GM21576 (cell line): ENCODE measurements at regions not wholly inside any gene's neighbourhood (a gene's known extent, or its start where the extent isn't known, plus 50 kb on each side); places are given as distances from the start of the nearest gene placed in this dataset.
"Not testable (repeated sequence)": the region's sequence is repeated elsewhere in the genome, so short reads cannot be mapped to it uniquely, and the experiment has no call there.

ENCODE experiments used
- ATAC-seq: cut with Tn5 transposase; IDR thresholded peaks from one replicate; pipeline ENCODE4 v1.9.1; 2021; ENCODE audit warnings: mild to moderate bottlenecking, moderate library complexity; ENCODE audit not compliant: unreplicated experiment

GRCh38 chr2:192566863-192567262, 372.1 kb upstream of the TMEFF2 start:
- ATAC-seq: no peak

GRCh38 chr2:192560326-192560725, 365.6 kb upstream of the TMEFF2 start:
- ATAC-seq: no peak

- no peak for ATAC-seq
Measured at GRCh38 chr2:192559587-192559986, 364.9 kb upstream of the TMEFF2 start.

GRCh38 chr2:192558637-192559036, 363.9 kb upstream of the TMEFF2 start:
- ATAC-seq: no peak

- no peak for ATAC-seq
Measured at GRCh38 chr2:192555740-192556139, 361.0 kb upstream of the TMEFF2 start.

GRCh38 chr2:192551760-192552159, 357.0 kb upstream of the TMEFF2 start:
- no peak for ATAC-seq

GRCh38 chr2:192546565-192546964, 351.8 kb upstream of the TMEFF2 start:
- no peak for ATAC-seq

- ATAC-seq: no peak
Measured at GRCh38 chr2:192544371-192544955, 349.7 kb upstream of the TMEFF2 start.

- not testable (repeated sequence) for ATAC-seq
Measured at GRCh38 chr2:192542148-192543066, 347.7 kb upstream of the TMEFF2 start.

DNA sequence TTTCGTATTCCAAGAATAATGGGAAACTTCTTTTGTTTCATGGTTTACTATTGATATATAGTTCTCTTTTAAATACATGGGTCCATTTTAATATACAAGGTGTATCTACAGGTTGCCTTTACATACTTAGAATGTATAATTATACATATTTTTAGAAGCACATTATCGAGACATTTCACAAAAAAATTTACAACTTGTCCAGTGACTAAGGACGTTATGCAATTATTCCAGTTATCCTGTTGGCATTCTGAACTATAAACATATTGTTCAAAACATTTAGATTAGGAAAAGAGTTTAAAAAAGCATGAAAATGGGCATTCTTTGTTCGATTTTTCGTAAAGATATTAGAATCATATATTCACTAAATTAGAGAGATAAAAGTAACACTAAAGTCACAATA, 344.6 kb upstream of the TMEFF2 start:
- no peak for ATAC-seq

- no peak for ATAC-seq
Measured at GRCh38 chr2:192536922-192537624, 342.3 kb upstream of the TMEFF2 start.

DNA sequence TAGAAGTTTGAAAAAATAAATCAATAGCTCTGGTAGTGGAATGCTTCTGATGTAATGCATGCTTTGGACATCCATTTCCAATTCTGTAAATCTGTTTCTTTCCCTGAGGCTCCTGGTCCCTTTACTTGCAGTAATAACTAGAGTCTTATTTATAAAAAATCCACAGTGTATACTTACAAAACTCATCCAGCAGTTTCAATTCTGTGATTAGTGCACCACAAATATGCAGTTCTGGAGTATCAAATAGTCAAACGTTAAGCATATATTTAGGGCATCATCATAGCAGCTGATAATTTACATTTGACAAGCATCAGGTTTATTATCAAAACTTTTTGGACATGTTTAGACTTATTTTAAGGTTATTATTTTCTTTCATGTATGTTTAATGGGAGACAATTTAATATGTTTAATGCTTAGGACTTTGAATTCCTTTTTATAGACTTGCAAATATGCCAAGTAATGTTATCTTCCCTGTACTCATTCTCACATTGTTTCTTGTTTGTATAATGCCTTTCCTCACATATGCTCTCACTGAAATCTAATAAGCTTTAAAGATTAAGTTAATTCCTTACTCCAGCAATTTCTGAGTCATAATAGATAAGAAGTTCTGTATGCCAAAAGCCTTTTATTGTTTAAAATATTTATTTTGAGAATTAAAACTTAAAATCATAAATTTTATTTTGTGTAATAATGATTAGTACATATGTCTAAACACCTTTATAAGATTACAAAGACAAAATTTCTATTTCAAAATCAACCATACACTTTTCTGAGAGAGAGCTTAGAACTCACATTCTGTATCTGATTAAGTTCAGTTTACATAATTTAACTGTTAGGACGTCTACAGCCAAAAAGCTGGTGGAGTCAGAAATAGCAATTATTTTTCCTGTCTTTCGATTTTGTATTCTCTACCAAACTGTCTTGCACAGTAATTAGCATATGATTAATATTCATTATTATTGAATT, 341.5 kb upstream of the TMEFF2 start:
- ATAC-seq: no peak

DNA sequence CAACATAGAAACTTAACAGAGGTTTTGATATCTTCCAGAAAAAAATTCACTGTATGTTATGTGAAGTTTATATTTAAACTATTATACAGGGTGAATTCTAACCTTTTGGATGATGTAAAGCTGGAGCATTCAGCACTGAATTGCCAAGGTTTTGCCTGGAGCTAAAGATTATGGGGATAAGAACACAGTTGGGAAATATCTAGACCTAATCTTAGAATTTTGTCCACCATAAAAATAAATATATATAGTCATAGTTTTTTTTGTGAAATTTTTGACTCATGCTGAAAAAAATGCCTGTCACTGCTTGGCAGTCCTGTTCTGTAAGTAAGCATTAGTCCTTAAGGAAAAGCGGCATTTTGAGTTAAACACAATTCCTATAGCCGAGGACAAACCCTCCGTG, 339.3 kb upstream of the TMEFF2 start:
- ATAC-seq: no peak

- not testable (repeated sequence) for ATAC-seq
Measured at GRCh38 chr2:192524642-192525251, 330.0 kb upstream of the TMEFF2 start.

GRCh38 chr2:192524214-192524613, 329.5 kb upstream of the TMEFF2 start:
- ATAC-seq: not testable (repeated sequence)

GRCh38 chr2:192515937-192516336, 321.2 kb upstream of the TMEFF2 start:
- no peak for ATAC-seq

DNA sequence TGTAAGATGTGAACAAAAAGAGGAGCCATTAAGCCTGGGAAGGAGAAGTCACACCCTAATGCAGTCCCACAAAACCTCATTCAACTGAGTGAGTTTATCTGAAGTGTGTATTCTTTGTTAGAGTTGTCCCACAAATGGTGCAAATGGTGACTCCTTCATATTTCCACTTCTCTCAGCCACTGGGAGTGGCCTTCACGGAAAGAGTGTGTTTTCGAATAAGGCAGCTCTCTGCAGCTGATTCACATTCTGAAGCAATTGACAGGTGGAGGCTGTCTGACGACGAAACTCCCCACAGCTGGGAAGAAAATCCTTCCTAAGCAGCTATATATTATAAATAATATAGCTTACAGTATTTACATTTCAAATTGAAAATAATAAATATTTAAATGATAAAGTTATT, 318.8 kb upstream of the TMEFF2 start:
- ATAC-seq: no peak

DNA sequence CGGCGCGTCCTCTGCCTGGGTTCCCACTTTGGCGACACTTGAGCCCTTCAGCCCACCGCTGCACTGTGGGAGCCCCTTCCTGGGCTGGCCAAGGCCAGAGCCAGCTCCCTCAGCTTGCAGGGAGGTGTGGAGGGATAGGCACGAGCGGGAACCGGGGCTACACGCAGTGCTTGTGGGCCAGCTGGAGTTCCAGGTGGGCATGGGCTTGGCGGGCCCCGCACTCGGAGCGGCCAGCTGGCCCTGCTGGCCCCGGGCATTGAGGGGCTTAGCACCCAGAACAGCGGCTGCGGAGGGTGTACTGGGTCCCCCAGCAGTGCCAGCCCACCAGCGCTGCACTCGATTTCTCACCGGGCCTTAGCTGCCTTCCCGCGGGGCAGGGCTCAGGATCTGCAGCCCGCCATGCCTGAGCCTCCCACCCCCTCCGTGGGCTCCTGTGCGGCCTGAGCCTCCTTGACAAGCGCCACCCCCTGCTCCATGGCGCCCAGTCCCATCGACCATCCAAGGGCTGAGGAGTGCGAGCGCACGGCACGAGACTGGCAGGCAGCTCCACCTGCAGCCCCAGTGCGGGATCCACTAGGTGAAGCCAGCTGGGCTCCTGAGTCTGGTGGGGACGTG, 313.2 kb upstream of the TMEFF2 start:
- ATAC-seq: not testable (repeated sequence)

DNA sequence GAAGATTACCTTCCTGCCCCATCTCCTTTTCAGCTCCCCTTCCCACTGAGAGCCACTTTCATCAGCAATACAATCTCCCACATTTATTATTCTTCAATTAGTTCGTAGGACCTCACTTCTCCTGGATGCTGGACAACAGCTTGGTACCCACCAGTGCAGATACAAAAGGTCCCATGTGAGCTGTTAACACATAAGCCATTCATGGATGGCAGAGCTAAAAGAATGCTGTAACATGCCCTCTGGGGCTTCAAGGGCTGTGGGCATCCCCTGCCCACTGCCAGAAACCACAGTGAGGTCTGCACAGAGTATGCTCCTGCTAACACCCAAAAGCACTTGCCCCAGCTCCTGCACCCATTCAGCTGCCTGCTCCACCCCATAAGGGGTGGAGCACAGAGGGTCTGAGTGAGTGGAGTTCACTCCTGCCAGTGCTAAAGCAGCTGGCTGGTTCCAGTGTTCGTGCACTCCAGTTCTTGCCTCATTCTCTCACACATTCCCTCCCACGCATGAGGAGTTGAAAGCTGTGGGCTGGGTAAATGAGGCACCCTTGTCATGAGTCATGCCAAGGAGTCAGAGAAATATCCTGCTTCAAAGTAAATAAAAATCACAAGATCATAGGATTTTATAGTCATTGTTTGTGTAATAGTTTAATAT, 305.9 kb upstream of the TMEFF2 start:
- peak; percentile 68 for ATAC-seq
